Lower leg skin (tissue), 3 donors: ENCODE measurements at regions not wholly inside any gene's neighbourhood (a gene's known extent, or its start where the extent isn't known, plus 50 kb on each side); places are given as distances from the start of the nearest gene placed in this dataset.

Experiments used
- CTCF ChIP-seq, 3 donors: fragments of 450-650 bp; IDR thresholded peaks; one replicate each; pipeline ENCODE4 v1.5.1; 2016; ENCODE audit warnings: antibody characterized with exemption in 3 of 3, mild to moderate bottlenecking in 3 of 3, moderate library complexity in 2 of 3
- POLR2A ChIP-seq, 2 donors: fragments of 450-650 bp; IDR thresholded peaks; one replicate each; pipeline ENCODE4 v1.6.1; 2016 to 2017; ENCODE audit warnings: antibody characterized with exemption in 2 of 2, mild to moderate bottlenecking in 1 of 2, moderate library complexity in 1 of 2

GRCh38 chr3:40980467-40980866, 218.8 kb upstream of the CTNNB1 start:
- no peak for TF ChIP-seq CTCF (IDR thresholded peaks at IDR 0.05)
- no peak for TF ChIP-seq POLR2A (IDR thresholded peaks at IDR 0.05)
